SU-DHL-6 (cell line): ENCODE measurements at regions not wholly inside any gene's neighbourhood (a gene's known extent, or its start where the extent isn't known, plus 50 kb on each side); places are given as distances from the start of the nearest gene placed in this dataset.

Experiments used
- H2AFZ ChIP-seq: fragments of 200-600 bp; sonication (generic); 2 replicates; pipeline ENCODE4 v1.6.1; 2014; ENCODE audit warnings: low read depth, mild to moderate bottlenecking, moderate library complexity, mixed read lengths, antibody characterized with exemption, low read length; ENCODE audit not compliant: severe bottlenecking
- H3F3A ChIP-seq: fragments of 200-600 bp; shearing (Covaris generic); 2 replicates; pipeline ENCODE4 v1.6.0; 2016; ENCODE audit warnings: antibody characterized with exemption, mild to moderate bottlenecking; ENCODE audit not compliant: insufficient read depth
- H3K27ac ChIP-seq: fragments of 200-600 bp; sonication (generic); 2 replicates; pipeline ENCODE4 v1.5.1; 2016; ENCODE audit warnings: low read depth, mild to moderate bottlenecking, low read length, moderate library complexity, mixed read lengths
- H3K27me3 ChIP-seq: fragments of 200-600 bp; sonication (generic), shearing (Covaris generic); 2 replicates; pipeline ENCODE4 v1.6.0; 2014; ENCODE audit warnings: mild to moderate bottlenecking, low read length
- H3K36me3 ChIP-seq: fragments of 200-600 bp; sonication (generic); 2 replicates; pipeline ENCODE4 v1.6.1; 2014; ENCODE audit warnings: mild to moderate bottlenecking, low read length, mixed read lengths
- H3K4me2 ChIP-seq: fragments of 300-600, 200-600 bp; shearing (Covaris generic), sonication (generic); 2 replicates; pipeline ENCODE4 v1.6.0; 2014; ENCODE audit warnings: low read length, low read depth, mild to moderate bottlenecking; ENCODE audit not compliant: poor library complexity, severe bottlenecking
- H3K4me3 ChIP-seq: fragments of 200-600 bp; sonication (generic); 2 replicates; pipeline ENCODE4 v1.5.1; 2014; ENCODE audit warnings: antibody characterized with exemption, low read length, mild to moderate bottlenecking, mixed read lengths; ENCODE audit not compliant: insufficient read depth, poor library complexity, severe bottlenecking
- H3K79me2 ChIP-seq: fragments of 200-600 bp; sonication (generic); 2 replicates; pipeline ENCODE4 v1.6.1; 2014; ENCODE audit warnings: mild to moderate bottlenecking, low read length, moderate library complexity; ENCODE audit not compliant: insufficient read depth
- H3K9ac ChIP-seq: fragments of 200-600 bp; sonication (generic); 2 replicates; pipeline ENCODE4 v1.7.0; 2014; ENCODE audit warnings: mild to moderate bottlenecking, low read length
- H3K9me2 ChIP-seq: fragments of 200-600 bp; sonication (generic); replicated peaks from 2 replicates; pipeline ENCODE4 v1.6.1; 2014; ENCODE audit warnings: low read length; ENCODE audit not compliant: insufficient read depth
- H3K9me3 ChIP-seq: fragments of 200-600 bp; sonication (generic); 2 replicates; pipeline ENCODE4 v1.6.1; 2014; ENCODE audit warnings: low read length, mixed read lengths; ENCODE audit not compliant: insufficient read depth
- H4K20me1 ChIP-seq: fragments of 200-600 bp; sonication (generic); 2 replicates; pipeline ENCODE4 v1.6.1; 2014; ENCODE audit warnings: low read depth, mild to moderate bottlenecking, antibody characterized with exemption, low read length, moderate library complexity, mixed read lengths
- CTCF ChIP-seq: fragments of 200-600 bp; sonication (generic); IDR thresholded peaks from one replicate; pipeline ENCODE4 v1.5.1; 2017; ENCODE audit warnings: antibody characterized with exemption, mild to moderate bottlenecking, low read length, moderate library complexity; ENCODE audit not compliant: insufficient read depth, poor library complexity, severe bottlenecking
- EZH2phosphoT487 ChIP-seq: fragments of 200-600 bp; sonication (generic), shearing (Covaris generic); conservative IDR thresholded peaks from 2 replicates; pipeline ENCODE4 v1.6.1; 2018; ENCODE audit warnings: mild to moderate bottlenecking, antibody characterized with exemption, low read length, moderate library complexity, mixed read lengths

GRCh38 chr18:51891876-51892275, 448.1 kb upstream of the DCC start:
- no peaks in the 10 kb centered on the region for H3K9me3 ChIP-seq
- no peak overlapping the region for H3K4me3 ChIP-seq
- no peaks in the 10 kb centered on the region for H3K36me3 ChIP-seq
- no peak overlapping the region for H3K9ac ChIP-seq
- TF ChIP-seq CTCF: no peak
- no peak for TF ChIP-seq EZH2phosphoT487
- H3K4me2 ChIP-seq: no peak overlapping the region
- H4K20me1 ChIP-seq: no peaks in the 10 kb centered on the region
- H2AFZ ChIP-seq: no peak overlapping the region
- no peaks in the 10 kb centered on the region for H3K27me3 ChIP-seq
- H3K27ac ChIP-seq: no peak overlapping the region
- H3K9me2 ChIP-seq: no peaks in the 10 kb centered on the region
- no peaks in the 10 kb centered on the region for H3K79me2 ChIP-seq
- no peaks in the 10 kb centered on the region for H3F3A ChIP-seq

- H4K20me1 ChIP-seq: no peaks in the 10 kb centered on the region
- no peak overlapping the region for H2AFZ ChIP-seq
- no peak overlapping the region for H3K9ac ChIP-seq
- TF ChIP-seq CTCF: no peak
- no peak for TF ChIP-seq EZH2phosphoT487
- H3K79me2 ChIP-seq: no peaks in the 10 kb centered on the region
- H3K36me3 ChIP-seq: no peaks in the 10 kb centered on the region
- no peak overlapping the region for H3K4me3 ChIP-seq
- no peaks in the 10 kb centered on the region for H3F3A ChIP-seq
- H3K27ac ChIP-seq: no peak overlapping the region
- H3K27me3 ChIP-seq: no peaks in the 10 kb centered on the region
- no peaks in the 10 kb centered on the region for H3K9me2 ChIP-seq
- H3K4me2 ChIP-seq: no peak overlapping the region
- H3K9me3 ChIP-seq: no peaks in the 10 kb centered on the region
These were observed 442.1 kb upstream of the DCC start for GRCh38 chr18:51897884-51898283.

GRCh38 chr18:51907687-51908597, 432.1 kb upstream of the DCC start:
- Histone ChIP-seq H3K27ac (no peak overlapping the region), H4K20me1 (no peaks in the 10 kb centered on the region), H3K4me2 (no peak overlapping the region), H3K9me2 (no peaks in the 10 kb centered on the region), H3K27me3 (no peaks in the 10 kb centered on the region), H3K9me3 (no peaks in the 10 kb centered on the region), H2AFZ (no peak overlapping the region), H3K4me3 (no peak overlapping the region), H3K9ac (no peak overlapping the region), H3F3A (no peaks in the 10 kb centered on the region), H3K79me2 (no peaks in the 10 kb centered on the region), H3K36me3 (no peaks in the 10 kb centered on the region)
- TF ChIP-seq CTCF (no peak), EZH2phosphoT487 (no peak)
